ENCODE measurements at regions not wholly inside any gene's neighbourhood (a gene's known extent, or its start where the extent isn't known, plus 50 kb on each side); places are given as distances from the start of the nearest gene placed in this dataset.
"Not testable (repeated sequence)": the region's sequence is repeated elsewhere in the genome, so short reads cannot be mapped to it uniquely, and the experiment has no call there.

GRCh38 chr1:104100115-104100514 is 350.4 kb downstream of the AMY1C start:
- H3K4me3 ChIP-seq (replicated peaks; ENCODE audit: low read depth, low read length) = no peak overlapping the region
- no peak for TF ChIP-seq CTCF (IDR thresholded peaks at IDR 0.05; ENCODE audit: low read depth, low read length, missing control alignments)
- DNase-seq (ENCODE audit: extremely low read depth, low read depth) = no peak

- DNase-seq (ENCODE audit: extremely low read depth, low read depth) = no peak
- TF ChIP-seq CTCF (IDR thresholded peaks at IDR 0.05; ENCODE audit: low read depth, low read length, missing control alignments) = no peak
These were observed 355.8 kb downstream of the AMY1C start for GRCh38 chr1:104105465-104105864.

GRCh38 chr1:104120525-104120924 is 370.8 kb downstream of the AMY1C start:
- TF ChIP-seq CTCF (IDR thresholded peaks at IDR 0.05; ENCODE audit: low read depth, low read length, missing control alignments) = no peak
- H3K4me3 ChIP-seq (replicated peaks; ENCODE audit: low read depth, low read length) = no peak overlapping the region
- no peak for DNase-seq (ENCODE audit: extremely low read depth, low read depth)

More at GRCh38 chr1:104105465-104105864, 355.8 kb downstream of the AMY1C start:
- no peak overlapping the region for H3K4me3 ChIP-seq (replicated peaks; ENCODE audit: low read depth, low read length)

- no peak for DNase-seq (ENCODE audit: extremely low read depth, low read depth)
- no peak for TF ChIP-seq CTCF (IDR thresholded peaks at IDR 0.05; ENCODE audit: low read depth, low read length, missing control alignments)
- no peak overlapping the region for H3K4me3 ChIP-seq (replicated peaks; ENCODE audit: low read depth, low read length)
These were observed 371.6 kb downstream of the AMY1C start for GRCh38 chr1:104121271-104121670.

- TF ChIP-seq CTCF (IDR thresholded peaks at IDR 0.05; ENCODE audit: low read depth, low read length, missing control alignments) = no peak
- no peak for DNase-seq (ENCODE audit: extremely low read depth, low read depth)
- H3K4me3 ChIP-seq (replicated peaks; ENCODE audit: low read depth, low read length) = no peak overlapping the region
These were observed 375.6 kb downstream of the AMY1C start for GRCh38 chr1:104125266-104125665.

DNA sequence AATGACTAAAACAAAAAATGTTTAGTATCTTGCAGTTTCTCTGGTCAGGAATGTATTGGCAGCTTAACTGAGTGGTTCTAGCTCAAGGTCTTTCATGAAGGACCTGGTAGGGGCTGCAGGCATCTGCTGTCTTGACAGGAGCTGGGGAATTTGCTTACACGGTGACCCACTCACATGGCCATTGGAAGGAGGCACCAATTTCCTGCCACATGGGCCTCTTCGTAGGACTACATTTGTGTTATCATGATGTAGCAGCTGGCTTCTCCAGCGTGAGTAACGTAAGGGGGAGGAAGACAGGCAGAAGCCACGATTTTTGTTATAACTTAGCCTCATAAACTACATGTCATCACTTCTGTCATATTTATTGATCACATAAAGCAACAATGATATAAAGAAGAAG is 376.3 kb downstream of the AMY1C start:
- TF ChIP-seq CTCF (IDR thresholded peaks at IDR 0.05; ENCODE audit: low read depth, low read length, missing control alignments) = no peak
- no peak overlapping the region for H3K4me3 ChIP-seq (replicated peaks; ENCODE audit: low read depth, low read length)
- DNase-seq (ENCODE audit: extremely low read depth, low read depth) = no peak

- no peak for DNase-seq (ENCODE audit: extremely low read depth, low read depth)
- no peak for TF ChIP-seq CTCF (IDR thresholded peaks at IDR 0.05; ENCODE audit: low read depth, low read length, missing control alignments)
- H3K4me3 ChIP-seq (replicated peaks; ENCODE audit: low read depth, low read length) = no peak overlapping the region
These were observed 382.8 kb downstream of the AMY1C start for GRCh38 chr1:104132382-104132973.

DNA sequence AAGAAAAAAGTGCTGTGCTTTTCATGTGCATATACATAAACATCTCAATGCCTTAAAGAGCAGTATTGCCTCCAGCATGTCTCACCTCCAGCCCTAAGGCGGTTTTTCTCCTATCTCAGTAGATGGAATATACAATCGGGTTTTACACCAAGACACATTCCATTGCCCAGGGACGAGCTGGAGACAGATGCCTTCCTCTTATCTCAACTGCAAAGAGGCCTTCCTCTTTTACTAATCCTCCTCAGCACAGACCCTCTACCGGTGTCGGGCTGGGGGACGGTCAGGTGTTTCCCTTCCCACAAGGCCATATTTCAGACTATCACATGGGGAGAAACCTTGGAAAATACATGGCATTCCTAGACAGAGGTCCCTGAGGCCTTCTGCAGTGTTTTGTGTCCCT is 385.3 kb downstream of the AMY1C start:
- not testable (repeated sequence) for DNase-seq (ENCODE audit: extremely low read depth, low read depth); H3K4me3 ChIP-seq (replicated peaks; ENCODE audit: low read depth, low read length)
